GM12878 (cell line): ENCODE measurements at regions not wholly inside any gene's neighbourhood (a gene's known extent, or its start where the extent isn't known, plus 50 kb on each side); places are given as distances from the start of the nearest gene placed in this dataset.

Experiments
- CBFB ChIP-seq: IDR thresholded peaks from 2 replicates; pipeline ENCODE4 v1.6.1; 2016; ENCODE audit warnings: antibody characterized with exemption, low read depth
- FOXK2 ChIP-seq: fragments of 450-650 bp; IDR thresholded peaks from 2 replicates; pipeline ENCODE4 v1.6.1; 2017; ENCODE audit warnings: mild to moderate bottlenecking, moderate library complexity
- RAD21 ChIP-seq: IDR thresholded peaks from 2 replicates; pipeline ENCODE4 v1.6.1; 2011; ENCODE audit warnings: mild to moderate bottlenecking, low read depth, low read length, moderate library complexity; ENCODE audit not compliant: insufficient read depth

DNA sequence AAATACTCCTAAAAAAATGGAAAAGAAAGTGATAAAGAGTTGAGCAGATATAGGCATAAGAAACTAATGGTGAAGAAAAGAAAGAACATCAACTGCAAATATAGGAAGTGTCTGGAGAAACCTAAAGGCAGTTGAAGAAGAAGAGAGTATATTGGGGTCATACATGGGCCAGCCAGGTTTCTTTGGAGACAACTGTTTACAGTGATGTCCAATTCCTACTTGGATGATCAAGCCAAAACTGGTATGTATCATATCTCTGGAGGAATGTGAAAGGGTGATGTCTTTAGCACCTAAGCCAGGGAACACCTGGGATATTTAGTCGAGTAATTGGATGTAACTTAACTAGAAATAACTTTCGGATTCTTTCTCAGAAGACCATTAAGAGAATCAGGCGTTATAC lies 129.3 kb upstream of the FLRT2 start:
- TF ChIP-seq FOXK2 (no peak), RAD21 (no peak), CBFB (no peak)
